HepG2 (cell line): ENCODE measurements at regions not wholly inside any gene's neighbourhood (a gene's known extent, or its start where the extent isn't known, plus 50 kb on each side); places are given as distances from the start of the nearest gene placed in this dataset.

Source experiments
- ATAC-seq: fragments of 200-7000 bp; cut with Tn5 transposase; 3 replicates; pipeline ENCODE4 v1.9.1; 2020; ENCODE audit warnings: mild to moderate bottlenecking, moderate library complexity
- BruUV-seq: library from RNA; stranded (reverse); fragments of 400-500 nt; replicated peaks from 2 replicates; lab custom pipeline; 2021; lab: Mats Ljungman, UMichigan
- CTCF ChIA-PET: fragments of 300-600 bp; formaldehyde crosslinking; extraction: SDS; loops from one replicate; lab custom pipeline; 2021; ENCODE audit warnings: low total read pairs, inconsistent platforms, low intra/inter-chr PET ratio; lab: Yijun Ruan, JAX
- POLR2A ChIA-PET: fragments of 350-600 bp; sonication (Branson Sonifier 250); formaldehyde crosslinking; loops from one replicate; lab custom pipeline; 2020; ENCODE audit warnings: antibody characterized with exemption, inconsistent platforms; lab: Yijun Ruan, JAX
- DNase-seq: peaks from one replicate; pipeline ENCODE4 v3.0.0-alpha.2; 2015; ENCODE audit warnings: low spot score
- FAIRE-seq: peaks from 3 replicates; lab custom pipeline; 2011; peaks lifted over from hg19 to GRCh38; lab: Jason Lieb, UNC
- H2AFZ ChIP-seq: one replicate; pipeline ENCODE4 v1.6.1; 2011; ENCODE audit warnings: low read length, inconsistent platforms
- H3K27ac ChIP-seq: fragments of 300-600 bp; 3 replicates; pipeline ENCODE4 v1.8.0; 2011; ENCODE audit warnings: mixed run types, mild to moderate bottlenecking, mixed read lengths, low read length, inconsistent platforms; ENCODE audit not compliant: insufficient read depth; ENCODE audit errors: extremely low read length
- H3K27me3 ChIP-seq, 2 experiments: fragments of 200-600 bp in 1 of 2; 2 replicates in 1 of 2; 3 replicates in 1 of 2; pipeline versions ENCODE4 v1.6.0 to v1.8.0; 2011; ENCODE audit warnings: low read length in 2 of 2, mild to moderate bottlenecking in 2 of 2, moderate library complexity in 2 of 2, inconsistent platforms in 1 of 2; ENCODE audit not compliant: insufficient read depth in 2 of 2, control insufficient read depth in 1 of 2
- H3K36me3 ChIP-seq, 2 experiments: fragments of 200-600 bp in 1 of 2; replicated peaks in 1 of 2; 2 replicates in 1 of 2; 3 replicates in 1 of 2; pipeline versions ENCODE4 v1.5.1 to v1.8.0; 2011; ENCODE audit warnings: low read length in 2 of 2, inconsistent platforms in 1 of 2; ENCODE audit not compliant: insufficient read depth in 2 of 2, control insufficient read depth in 1 of 2
- H3K4me1 ChIP-seq: 2 replicates; pipeline ENCODE4 v1.5.1; 2012; ENCODE audit warnings: low read length, inconsistent platforms; ENCODE audit not compliant: insufficient read depth
- H3K4me2 ChIP-seq: 2 replicates; pipeline ENCODE4 v1.6.0; 2011; ENCODE audit warnings: low read depth, low read length, inconsistent platforms
- H3K4me3 ChIP-seq, 3 experiments: fragments of 200-600 bp in 1 of 3; sonication (generic), shearing (Covaris generic) in 1 of 3; replicated peaks in 1 of 3; 2 replicates each; pipeline ENCODE4 v1.5.1; 2011 to 2016; ENCODE audit warnings: low read length in 3 of 3, inconsistent platforms in 2 of 3, low read depth in 2 of 3, mild to moderate bottlenecking in 2 of 3, control low read depth in 1 of 3, mixed read lengths in 1 of 3; ENCODE audit not compliant: insufficient read depth in 1 of 3
- H3K79me2 ChIP-seq: one replicate; pipeline ENCODE4 v1.6.1; 2011; ENCODE audit warnings: low read length, inconsistent platforms; ENCODE audit not compliant: insufficient read depth
- H3K9ac ChIP-seq: 2 replicates; pipeline ENCODE4 v1.6.0; 2011; ENCODE audit warnings: mild to moderate bottlenecking, low read depth, low read length, inconsistent platforms; ENCODE audit not compliant: insufficient read depth
- H3K9me3 ChIP-seq: 2 replicates; pipeline ENCODE4 v1.5.1; 2012; ENCODE audit warnings: mild to moderate bottlenecking, low read length
- H4K20me1 ChIP-seq: 2 replicates; pipeline ENCODE4 v1.6.0; 2011; ENCODE audit warnings: inconsistent platforms, mild to moderate bottlenecking, low read length, moderate library complexity; ENCODE audit not compliant: insufficient read depth
- ATF6 ChIP-seq: sonication (generic); formaldehyde crosslinking; conservative IDR thresholded peaks from 2 replicates; pipeline ENCODE4 v1.4.0; 2020; ENCODE audit warnings: missing genetic modification reagents
- CBFB ChIP-seq: sonication (generic); formaldehyde crosslinking; IDR thresholded peaks from 2 replicates; pipeline ENCODE4 v1.4.0; 2020; ENCODE audit warnings: missing genetic modification reagents
- HDAC6 ChIP-seq: fragments of 200-600 bp; sonication (generic); IDR thresholded peaks from 2 replicates; pipeline ENCODE4 v1.7.0; 2017; ENCODE audit warnings: mild to moderate bottlenecking, antibody characterized with exemption, low read length, low read depth
- ISX ChIP-seq: sonication (generic); formaldehyde crosslinking; conservative IDR thresholded peaks from 2 replicates; pipeline ENCODE4 v1.5.0; 2020; ENCODE audit warnings: missing genetic modification reagents
- JUND ChIP-seq: sonication (generic); formaldehyde crosslinking; IDR thresholded peaks from 2 replicates; pipeline ENCODE4 v1.8.0; 2022; ENCODE audit warnings: mild to moderate bottlenecking, missing genetic modification reagents
- MXD3 ChIP-seq: IDR thresholded peaks from 2 replicates; pipeline ENCODE4 v1.6.1; 2016; ENCODE audit warnings: mild to moderate bottlenecking, missing biosample characterization, missing genetic modification reagents
- POLR2AphosphoS5 ChIP-seq: IDR thresholded peaks from 2 replicates; pipeline ENCODE4 v1.6.1; 2012; ENCODE audit warnings: low read depth, low read length
- SP1 ChIP-seq, 2 experiments: fragments of 450-650 bp in 1 of 2; sonication (generic) in 1 of 2; formaldehyde crosslinking in 1 of 2; IDR thresholded peaks; 2 replicates each; pipeline versions ENCODE4 v1.4.0 to v1.6.1; 2016 to 2020; ENCODE audit warnings: missing genetic modification reagents in 1 of 2
- TFDP1 ChIP-seq: IDR thresholded peaks from 2 replicates; pipeline ENCODE4 v1.6.1; 2016; ENCODE audit warnings: missing compliant biosample characterization, missing genetic modification reagents, borderline replicate concordance
- THAP11 ChIP-seq: IDR thresholded peaks from 2 replicates; pipeline ENCODE4 v1.6.1; 2016; ENCODE audit warnings: missing biosample characterization, missing genetic modification reagents
- ZNF317 ChIP-seq: sonication (generic); formaldehyde crosslinking; IDR thresholded peaks from 2 replicates; pipeline ENCODE4 v1.5.0; 2020; ENCODE audit warnings: mild to moderate bottlenecking, missing genetic modification reagents
- ZNF34 ChIP-seq: sonication (generic); formaldehyde crosslinking; IDR thresholded peaks from 2 replicates; pipeline ENCODE4 v1.4.0; 2020; ENCODE audit warnings: mild to moderate bottlenecking, missing genetic modification reagents, borderline replicate concordance
- ZNF451 ChIP-seq: sonication (generic); formaldehyde crosslinking; IDR thresholded peaks from 2 replicates; pipeline ENCODE4 v1.5.0; 2020; ENCODE audit warnings: mild to moderate bottlenecking, missing genetic modification reagents
- ZNF607 ChIP-seq: sonication (generic); formaldehyde crosslinking; IDR thresholded peaks from 2 replicates; pipeline ENCODE4 v1.5.1; 2020; ENCODE audit warnings: missing genetic modification reagents, mild to moderate bottlenecking, borderline replicate concordance
- ZSCAN22 ChIP-seq: sonication (generic); formaldehyde crosslinking; IDR thresholded peaks from 2 replicates; pipeline ENCODE4 v1.4.0; 2020; ENCODE audit warnings: mild to moderate bottlenecking, missing genetic modification reagents
- WGBS: methylation state at CpG from one replicate; pipeline ENCODE4 v1.1.6; 2017; ENCODE audit warnings: low lambda C conversion rate; 5-methylcytosine and 5-hydroxymethylcytosine counted together
- in situ Hi-C: cut with HindIII; loops from 2 replicates; pipeline ENCODE4 v1.10.0; 2017; ENCODE audit warnings: low pct_unique_long_range_greater_than_20kb; ENCODE audit not compliant: extremely low pct_ligation_motif_present
- intact Hi-C: fragments of 100-400 bp; cut with micrococcal nuclease; formaldehyde crosslinking; loops from one replicate; pipeline ENCODE4 v1.10.0; 2022; ENCODE audit not compliant: unreplicated experiment

GRCh38 chr21:27571706-27572105, 604.8 kb upstream of the ADAMTS5 start (continued):
- no peak for TF ChIP-seq THAP11 (CRISPR knock-in tag)

- CTCF ChIA-PET, result no interaction called here
- BruUV-seq, result no TSS peak
- 0% methylated on average over 2 of the region's 2 CpGs for WGBS
- no peak for ATAC-seq
- in situ Hi-C loops, result loop anchor here (25.0 kb wide), 1 partner anchor 92 kb away; no protein-coding TSS in a partner anchor
- intact Hi-C loops, result no loop called here
- no peak overlapping the region for H3K4me2 ChIP-seq
- H2AFZ ChIP-seq, result no peak overlapping the region
- H3K36me3 ChIP-seq, result no peaks in the 10 kb centered on the region
- H3K27ac ChIP-seq, result no peak overlapping the region
- no peak for FAIRE-seq
- no peak for DNase-seq
- H4K20me1 ChIP-seq, result no peaks in the 10 kb centered on the region
- H3K27me3 ChIP-seq, result no peaks in the 10 kb centered on the region
- H3K4me3 ChIP-seq, result no peak overlapping the region
- H3K9ac ChIP-seq, result no peak overlapping the region
- TF ChIP-seq MXD3 (no peak), ZNF607 (CRISPR knock-in tag) (no peak), ZSCAN22 (no peak), ZNF317 (no peak)
- no peaks in the 10 kb centered on the region for H3K79me2 ChIP-seq
- peaks cover 90% of the 10 kb centered on the region for H3K9me3 ChIP-seq
- POLR2A ChIA-PET, result no interaction called here
- H3K4me1 ChIP-seq, result no peaks in the 10 kb centered on the region
Measured at GRCh38 chr21:27570306-27570868, 603.5 kb upstream of the ADAMTS5 start.

GRCh38 chr21:27569831-27570230, 602.9 kb upstream of the ADAMTS5 start:
- intact Hi-C loops (no loop called here), in situ Hi-C loops (loop anchor here (25.0 kb wide), 1 partner anchor 92 kb away; no protein-coding TSS in a partner anchor)
- H3K4me1 ChIP-seq, result no peaks in the 10 kb centered on the region
- no peak overlapping the region for H3K9ac ChIP-seq
- no peaks in the 10 kb centered on the region for H4K20me1 ChIP-seq
- no TSS peak for BruUV-seq
- ATAC-seq (no peak), FAIRE-seq (no peak), DNase-seq (no peak)
- POLR2A ChIA-PET, result no interaction called here
- H3K36me3 ChIP-seq, result no peaks in the 10 kb centered on the region
- CTCF ChIA-PET, result no interaction called here
- no peak overlapping the region for H2AFZ ChIP-seq
- H3K9me3 ChIP-seq, result peaks cover 93% of the 10 kb centered on the region
- H3K27ac ChIP-seq, result no peak overlapping the region
- H3K27me3 ChIP-seq, result no peaks in the 10 kb centered on the region
- WGBS, result 0% methylated on average over 2 of the region's 2 CpGs
- H3K79me2 ChIP-seq, result no peaks in the 10 kb centered on the region
- no peak overlapping the region for H3K4me2 ChIP-seq
- H3K4me3 ChIP-seq, result no peak overlapping the region
- no peak for TF ChIP-seq CBFB (CRISPR knock-in tag)
- TF ChIP-seq ATF6, result no peak
- TF ChIP-seq ZNF451, result no peak
- TF ChIP-seq ISX (CRISPR knock-in tag), result no peak
- TF ChIP-seq POLR2AphosphoS5, result no peak
- no peak for TF ChIP-seq ZNF34 (CRISPR knock-in tag)
- TF ChIP-seq HDAC6, result no peak
- no peak for TF ChIP-seq JUND
- no peak for TF ChIP-seq TFDP1
- no peak for TF ChIP-seq SP1 (IDR thresholded peaks at IDR 0.05)
- no peak for TF ChIP-seq SP1 (CRISPR knock-in tag; IDR thresholded peaks at IDR 0.05)
